Loucy (cell line): ENCODE measurements at regions not wholly inside any gene's neighbourhood (a gene's known extent, or its start where the extent isn't known, plus 50 kb on each side); places are given as distances from the start of the nearest gene placed in this dataset.

ENCODE experiments used
- H2AFZ ChIP-seq: fragments of 200-600 bp; sonication (generic); 2 replicates; pipeline ENCODE4 v1.6.0; 2016; ENCODE audit warnings: antibody characterized with exemption, mild to moderate bottlenecking, low read length, moderate library complexity
- H3F3A ChIP-seq: fragments of 200-600 bp; 2 replicates; pipeline ENCODE4 v1.6.0; 2016; ENCODE audit warnings: antibody characterized with exemption, low read depth, mild to moderate bottlenecking
- H3K27me3 ChIP-seq: fragments of 200-600 bp; sonication (generic); 2 replicates; pipeline ENCODE4 v1.6.1; 2014; ENCODE audit warnings: low read length, mild to moderate bottlenecking; ENCODE audit not compliant: insufficient read depth, poor library complexity, severe bottlenecking
- H3K36me3 ChIP-seq: fragments of 200-600 bp; sonication (generic); 2 replicates; pipeline ENCODE4 v1.6.1; 2016; ENCODE audit warnings: low read length; ENCODE audit not compliant: insufficient read depth
- H3K4me1 ChIP-seq: fragments of 200-600 bp; sonication (generic); 2 replicates; pipeline ENCODE4 v1.5.1; 2014; ENCODE audit warnings: low read length, mild to moderate bottlenecking; ENCODE audit not compliant: insufficient read depth, poor library complexity, severe bottlenecking
- H3K4me2 ChIP-seq: fragments of 200-600 bp; sonication (generic); 2 replicates; pipeline ENCODE4 v1.6.0; 2014; ENCODE audit warnings: antibody characterized with exemption, low read length, low read depth, mild to moderate bottlenecking; ENCODE audit not compliant: poor library complexity, severe bottlenecking
- H3K4me3 ChIP-seq: fragments of 200-600 bp; sonication (generic); 2 replicates; pipeline ENCODE4 v1.5.1; 2014; ENCODE audit warnings: low read length, mild to moderate bottlenecking, mixed read lengths; ENCODE audit not compliant: poor library complexity, severe bottlenecking
- H3K79me2 ChIP-seq: fragments of 200-600 bp; sonication (generic); 2 replicates; pipeline ENCODE4 v1.6.1; 2014; ENCODE audit warnings: low read length; ENCODE audit not compliant: insufficient read depth
- H3K9ac ChIP-seq: fragments of 200-600 bp; sonication (generic); 2 replicates; pipeline ENCODE4 v1.6.0; 2014; ENCODE audit warnings: mild to moderate bottlenecking, low read depth, low read length, moderate library complexity; ENCODE audit not compliant: poor library complexity, severe bottlenecking
- H3K9me2 ChIP-seq: fragments of 200-600 bp; sonication (generic); replicated peaks from 2 replicates; pipeline ENCODE4 v1.6.1; 2016; ENCODE audit warnings: low read depth, low read length, mixed read lengths
- H3K9me3 ChIP-seq: fragments of 200-600 bp; sonication (generic); 2 replicates; pipeline ENCODE4 v1.6.1; 2014; ENCODE audit warnings: mild to moderate bottlenecking, antibody characterized with exemption, low read length, low read depth; ENCODE audit not compliant: insufficient read depth
- H4K20me1 ChIP-seq: fragments of 200-600 bp; sonication (generic); 2 replicates; pipeline ENCODE4 v1.6.0; 2014; ENCODE audit warnings: antibody characterized with exemption, low read length, mild to moderate bottlenecking; ENCODE audit not compliant: insufficient read depth, poor library complexity, severe bottlenecking
- CTCF ChIP-seq: fragments of 200-600 bp; sonication (generic); conservative IDR thresholded peaks from 2 replicates; pipeline ENCODE4 v1.5.1; 2014; ENCODE audit warnings: mild to moderate bottlenecking, antibody characterized with exemption, low read length
- EZH2phosphoT487 ChIP-seq: fragments of 200-600 bp; IDR thresholded peaks from 2 replicates; pipeline ENCODE4 v1.6.1; 2018; ENCODE audit warnings: antibody characterized with exemption, mild to moderate bottlenecking, moderate library complexity, borderline replicate concordance

GRCh38 chr11:70918242-70918641, 334.1 kb downstream of the SHANK2 start:
- Histone ChIP-seq H3K4me1 (no peaks in the 10 kb centered on the region), H3K36me3 (no peaks in the 10 kb centered on the region), H3K4me2 (no peak overlapping the region), H4K20me1 (no peaks in the 10 kb centered on the region), H3K9me2 (no peaks in the 10 kb centered on the region), H2AFZ (no peak overlapping the region), H3F3A (no peaks in the 10 kb centered on the region), H3K27me3 (no peaks in the 10 kb centered on the region), H3K4me3 (no peak overlapping the region), H3K9ac (no peak overlapping the region), H3K79me2 (no peaks in the 10 kb centered on the region), H3K9me3 (peaks cover 16% of the 10 kb centered on the region; the same call in 1 of the 2 replicates)
- no peak for TF ChIP-seq CTCF
- TF ChIP-seq EZH2phosphoT487 = no peak

- Histone ChIP-seq H3K4me2 (no peak overlapping the region), H3K4me1 (no peaks in the 10 kb centered on the region), H3K36me3 (no peaks in the 10 kb centered on the region), H3K9me2 (no peaks in the 10 kb centered on the region), H3K9me3 (peaks cover 10% of the 10 kb centered on the region; the same call in 1 of the 2 replicates), H3K79me2 (no peaks in the 10 kb centered on the region), H3K27me3 (no peaks in the 10 kb centered on the region), H3F3A (no peaks in the 10 kb centered on the region), H2AFZ (no peak overlapping the region), H4K20me1 (no peaks in the 10 kb centered on the region), H3K4me3 (no peak overlapping the region), H3K9ac (no peak overlapping the region)
- TF ChIP-seq CTCF = no peak
- TF ChIP-seq EZH2phosphoT487 = no peak
Measured at GRCh38 chr11:70921804-70922203, 330.6 kb downstream of the SHANK2 start.

- no peaks in the 10 kb centered on the region for H3K79me2 ChIP-seq
- peaks cover 10% of the 10 kb centered on the region; the same call in 1 of the 2 replicates for H3K9me3 ChIP-seq
- no peaks in the 10 kb centered on the region for H3K36me3 ChIP-seq
- no peaks in the 10 kb centered on the region for H3K9me2 ChIP-seq
- H4K20me1 ChIP-seq = no peaks in the 10 kb centered on the region
- H3F3A ChIP-seq = no peaks in the 10 kb centered on the region
- TF ChIP-seq CTCF = no peak
- TF ChIP-seq EZH2phosphoT487 = no peak
- H3K4me2 ChIP-seq = no peak overlapping the region
- no peaks in the 10 kb centered on the region for H3K27me3 ChIP-seq
- H3K4me3 ChIP-seq = no peak overlapping the region
- H3K4me1 ChIP-seq = no peaks in the 10 kb centered on the region
- H3K9ac ChIP-seq = no peak overlapping the region
- H2AFZ ChIP-seq = no peak overlapping the region
Measured at GRCh38 chr11:70924108-70924507, 328.3 kb downstream of the SHANK2 start.
